ENCODE measurements at regions not wholly inside any gene's neighbourhood (a gene's known extent, or its start where the extent isn't known, plus 50 kb on each side); places are given as distances from the start of the nearest gene placed in this dataset.

DNA sequence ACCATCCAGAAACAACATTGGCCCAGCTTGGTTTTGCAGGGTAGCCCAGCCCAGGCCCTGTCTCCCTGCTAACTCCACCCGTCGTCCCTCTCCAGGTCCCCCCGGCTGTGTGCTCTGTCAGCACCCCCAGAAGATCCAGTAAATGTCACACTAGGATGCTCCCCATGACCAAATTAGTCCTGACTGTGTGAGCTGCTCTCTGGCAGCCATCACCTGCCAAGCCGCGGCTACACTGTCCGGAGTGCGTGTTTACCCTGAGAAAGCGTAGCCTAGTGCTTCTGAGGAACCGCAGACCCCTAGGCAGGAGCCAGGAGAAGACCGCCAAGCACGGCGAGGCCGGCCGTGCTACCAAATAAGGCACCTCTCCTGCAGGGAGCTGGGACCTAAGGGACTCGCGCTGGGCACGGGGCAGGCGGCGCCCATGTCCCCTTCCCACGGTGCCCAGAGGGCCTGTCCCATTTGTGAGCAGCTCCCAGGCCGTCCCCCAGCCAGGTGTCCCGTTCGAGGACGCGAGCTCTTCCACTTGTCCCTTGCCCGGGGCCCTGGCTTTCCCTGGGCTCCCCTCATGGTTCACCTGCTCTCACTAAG is 849.9 kb downstream of the RNF144A start:
- TF ChIP-seq, protein P1, sequence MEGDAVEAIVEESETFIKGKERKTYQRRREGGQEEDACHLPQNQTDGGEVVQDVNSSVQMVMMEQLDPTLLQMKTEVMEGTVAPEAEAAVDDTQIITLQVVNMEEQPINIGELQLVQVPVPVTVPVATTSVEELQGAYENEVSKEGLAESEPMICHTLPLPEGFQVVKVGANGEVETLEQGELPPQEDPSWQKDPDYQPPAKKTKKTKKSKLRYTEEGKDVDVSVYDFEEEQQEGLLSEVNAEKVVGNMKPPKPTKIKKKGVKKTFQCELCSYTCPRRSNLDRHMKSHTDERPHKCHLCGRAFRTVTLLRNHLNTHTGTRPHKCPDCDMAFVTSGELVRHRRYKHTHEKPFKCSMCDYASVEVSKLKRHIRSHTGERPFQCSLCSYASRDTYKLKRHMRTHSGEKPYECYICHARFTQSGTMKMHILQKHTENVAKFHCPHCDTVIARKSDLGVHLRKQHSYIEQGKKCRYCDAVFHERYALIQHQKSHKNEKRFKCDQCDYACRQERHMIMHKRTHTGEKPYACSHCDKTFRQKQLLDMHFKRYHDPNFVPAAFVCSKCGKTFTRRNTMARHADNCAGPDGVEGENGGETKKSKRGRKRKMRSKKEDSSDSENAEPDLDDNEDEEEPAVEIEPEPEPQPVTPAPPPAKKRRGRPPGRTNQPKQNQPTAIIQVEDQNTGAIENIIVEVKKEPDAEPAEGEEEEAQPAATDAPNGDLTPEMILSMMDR (conservative IDR thresholded peaks at IDR 0.05; ENCODE audit: low read length): no peak
- TF ChIP-seq EZH2phosphoT487 (IDR thresholded peaks at IDR 0.05; ENCODE audit: borderline replicate concordance): no peak

Measured in Loucy (cell line).